HG03575 (cell line): ENCODE measurements at regions not wholly inside any gene's neighbourhood (a gene's known extent, or its start where the extent isn't known, plus 50 kb on each side); places are given as distances from the start of the nearest gene placed in this dataset.

ENCODE experiments used
- ATAC-seq: cut with Tn5 transposase; IDR thresholded peaks from one replicate; pipeline ENCODE4 v1.9.1; 2021; ENCODE audit not compliant: unreplicated experiment, insufficient number of reproducible peaks, low FRiP score; ENCODE audit errors: extremely low read depth

DNA sequence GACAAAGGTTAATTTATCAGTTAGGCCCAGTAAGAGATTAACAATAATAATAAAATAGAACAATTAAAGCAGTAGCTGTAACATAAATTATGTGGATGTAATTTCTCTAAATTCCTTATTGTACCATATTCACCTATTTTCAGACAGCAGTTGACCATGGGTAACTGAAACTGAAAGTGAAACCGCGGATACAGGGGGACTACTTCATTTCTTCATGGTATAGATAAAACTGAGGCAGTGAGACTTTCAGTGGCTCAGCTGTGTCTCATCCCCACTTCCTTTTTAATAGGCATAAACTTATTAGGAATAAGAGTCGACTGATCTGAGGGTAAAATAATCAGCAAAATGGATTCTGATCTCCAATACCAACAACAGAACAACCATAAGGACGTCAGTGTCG lies 174.0 kb upstream of the WWC1 start:
- no peak for ATAC-seq

DNA sequence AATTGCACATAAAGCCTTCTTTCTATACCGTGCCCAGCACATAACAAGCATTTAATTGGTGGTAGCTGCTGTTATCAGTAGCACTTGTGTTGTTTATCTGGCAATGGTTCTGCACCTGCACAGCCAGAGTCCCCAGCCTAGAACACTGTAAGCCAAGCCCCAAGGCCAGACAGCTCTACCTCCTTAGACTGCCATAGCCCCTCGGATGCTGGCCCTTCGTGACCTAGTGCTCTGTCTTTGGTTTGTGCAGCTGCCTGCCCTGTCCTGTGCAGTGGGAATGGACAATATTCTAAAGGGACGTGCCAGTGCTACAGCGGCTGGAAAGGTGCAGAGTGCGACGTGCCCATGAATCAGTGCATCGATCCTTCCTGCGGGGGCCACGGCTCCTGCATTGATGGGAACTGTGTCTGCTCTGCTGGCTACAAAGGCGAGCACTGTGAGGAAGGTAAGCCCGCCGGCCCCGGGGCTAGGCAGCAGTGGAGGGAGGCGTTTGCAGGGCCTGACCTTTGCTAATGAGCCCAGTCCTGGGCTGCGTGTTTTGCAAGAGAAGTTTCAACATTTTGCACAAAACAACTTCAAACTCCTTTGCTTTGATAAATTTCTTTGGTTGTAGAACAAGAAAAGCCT lies 173.3 kb upstream of the WWC1 start:
- no peak for ATAC-seq

DNA sequence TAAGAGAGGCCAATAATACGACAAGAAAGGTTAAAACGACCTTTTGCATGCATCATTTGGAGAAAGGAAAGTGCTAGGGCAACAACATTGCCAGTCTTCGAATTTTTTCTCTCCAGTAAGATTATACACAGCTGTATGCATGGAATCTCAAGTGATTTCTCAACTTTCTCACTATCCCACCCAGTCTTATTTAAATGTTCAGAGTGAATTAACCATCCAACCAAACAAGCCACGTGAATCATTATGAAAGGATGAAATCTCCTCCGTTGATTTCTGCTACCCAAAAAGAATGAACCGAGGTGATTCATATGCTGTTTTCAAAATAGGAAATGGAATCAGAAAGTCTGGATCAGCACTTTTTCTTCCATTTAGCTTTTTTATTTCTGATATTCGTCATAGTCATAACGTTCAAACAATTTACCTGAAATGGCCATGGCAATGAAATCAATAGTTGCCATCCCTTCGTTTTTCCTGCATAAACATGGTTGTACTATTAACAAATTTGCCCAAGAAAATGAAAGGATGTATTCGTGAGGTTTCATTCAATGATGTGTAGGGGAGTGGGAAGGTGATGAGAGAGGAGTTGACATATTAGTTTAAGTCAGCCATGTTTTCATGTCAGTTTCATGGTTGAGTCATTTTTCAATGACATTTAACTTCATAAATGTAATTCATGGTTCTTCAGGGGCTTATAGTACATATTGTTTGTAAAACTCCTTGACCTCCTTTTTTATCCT lies 170.9 kb upstream of the WWC1 start:
- no peak for ATAC-seq

DNA sequence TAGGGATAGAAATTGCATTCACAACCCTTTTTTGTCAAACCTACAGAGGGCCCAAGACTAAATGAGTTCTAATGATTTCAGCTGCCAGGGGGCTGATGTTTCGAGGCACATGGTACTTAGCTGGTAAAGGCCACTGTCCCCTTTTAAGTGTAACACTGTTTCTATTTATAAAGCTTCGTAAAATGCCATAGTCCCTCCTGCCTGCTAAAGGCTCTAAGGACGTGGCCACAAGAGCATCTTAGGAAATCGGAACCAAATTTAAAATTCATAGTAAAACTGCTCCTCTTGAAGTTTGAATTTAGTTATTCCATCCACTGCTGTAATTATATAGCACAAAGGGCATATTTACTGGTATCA lies 170.3 kb upstream of the WWC1 start:
- no peak for ATAC-seq

DNA sequence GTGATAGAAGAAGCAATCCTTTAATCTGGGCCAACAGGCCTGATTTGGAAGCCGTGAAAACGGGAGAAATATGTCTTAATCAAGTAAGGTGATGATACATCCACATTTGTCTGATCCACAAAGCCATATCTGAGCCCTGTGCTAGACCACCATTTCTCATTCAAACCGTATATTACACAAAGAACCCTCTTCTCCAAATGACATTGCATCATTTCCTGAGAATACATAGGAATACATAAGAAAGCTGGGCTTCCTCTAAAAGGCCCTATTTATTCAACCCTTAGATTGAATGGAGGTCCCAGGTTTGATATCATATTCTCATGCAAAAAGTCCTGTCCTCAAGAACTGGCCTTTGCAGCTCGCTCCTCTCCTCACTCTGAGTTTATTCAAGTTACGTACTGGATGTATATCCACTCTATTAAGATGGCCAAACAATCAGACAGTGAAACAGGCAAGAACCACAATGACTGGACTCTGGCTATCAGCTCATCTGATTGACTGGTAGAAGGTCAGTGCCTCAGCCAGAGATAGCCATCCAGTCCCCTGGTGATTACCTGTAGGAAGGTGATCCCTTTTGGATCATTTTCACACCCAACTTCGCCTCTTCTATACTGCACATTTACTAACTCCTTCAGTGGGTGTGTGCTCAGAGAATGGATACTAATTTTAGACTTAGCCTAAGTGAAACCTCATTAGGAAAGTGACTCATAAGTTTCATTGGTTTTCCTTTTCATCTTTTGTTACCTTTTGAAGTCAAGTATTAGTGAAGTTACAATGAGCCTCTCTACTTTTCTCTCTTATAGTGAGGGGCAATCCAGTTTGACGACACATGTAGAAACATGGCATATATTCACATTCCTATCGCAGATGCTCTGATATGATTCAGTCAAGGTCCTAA lies 167.6 kb upstream of the WWC1 start:
- peak; percentile 97 for ATAC-seq

DNA sequence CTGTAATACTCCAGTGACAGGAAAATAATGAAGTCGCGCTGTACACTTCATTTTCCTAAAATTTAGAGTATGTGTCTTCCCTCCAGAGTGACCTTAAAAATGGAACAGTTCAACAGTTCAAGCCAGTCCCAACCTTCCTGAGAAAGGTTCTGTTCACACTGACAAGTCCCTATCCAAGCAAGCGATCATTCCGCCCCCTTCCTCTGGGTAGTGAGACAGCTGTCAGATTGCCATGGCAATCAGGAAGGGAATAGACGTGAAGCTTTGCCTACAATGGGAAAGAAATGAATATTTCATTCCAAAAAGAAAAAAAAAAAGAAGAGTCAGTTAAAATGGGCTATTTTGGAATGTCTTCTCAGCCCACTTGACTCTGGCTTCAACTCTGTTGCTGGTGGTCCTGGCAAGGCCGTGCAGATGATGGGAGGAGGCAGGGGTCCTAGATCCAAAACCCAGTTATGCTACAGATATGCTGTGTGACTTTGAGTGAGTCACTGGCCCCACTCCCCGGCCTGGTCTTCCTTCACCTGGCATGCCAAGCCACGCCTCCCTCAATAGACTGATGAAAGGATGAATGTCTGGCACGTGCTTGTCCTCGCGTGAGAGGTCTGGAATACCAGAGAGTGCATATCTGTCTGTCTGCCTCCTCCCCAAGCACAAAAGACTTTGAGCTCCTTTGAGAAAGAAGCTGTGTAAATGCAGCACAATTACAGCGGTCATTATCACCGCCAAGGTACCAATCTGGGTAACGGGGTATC lies 165.8 kb upstream of the WWC1 start:
- no peak for ATAC-seq

DNA sequence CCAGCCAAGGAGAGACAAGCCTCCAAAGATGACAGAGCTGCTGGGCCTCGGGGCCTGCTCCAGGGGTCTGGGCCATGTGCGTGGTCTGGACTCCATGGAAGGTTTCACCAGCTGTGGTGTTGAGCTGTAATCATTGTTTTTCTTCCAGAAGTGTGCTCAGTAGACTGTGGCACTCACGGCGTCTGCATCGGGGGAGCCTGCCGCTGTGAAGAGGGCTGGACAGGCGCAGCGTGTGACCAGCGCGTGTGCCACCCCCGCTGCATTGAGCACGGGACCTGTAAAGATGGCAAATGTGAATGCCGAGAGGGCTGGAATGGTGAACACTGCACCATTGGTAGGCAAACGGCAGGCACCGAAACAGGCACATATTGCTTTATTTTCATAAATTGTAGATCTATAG lies 164.8 kb upstream of the WWC1 start:
- ATAC-seq, result no peak

DNA sequence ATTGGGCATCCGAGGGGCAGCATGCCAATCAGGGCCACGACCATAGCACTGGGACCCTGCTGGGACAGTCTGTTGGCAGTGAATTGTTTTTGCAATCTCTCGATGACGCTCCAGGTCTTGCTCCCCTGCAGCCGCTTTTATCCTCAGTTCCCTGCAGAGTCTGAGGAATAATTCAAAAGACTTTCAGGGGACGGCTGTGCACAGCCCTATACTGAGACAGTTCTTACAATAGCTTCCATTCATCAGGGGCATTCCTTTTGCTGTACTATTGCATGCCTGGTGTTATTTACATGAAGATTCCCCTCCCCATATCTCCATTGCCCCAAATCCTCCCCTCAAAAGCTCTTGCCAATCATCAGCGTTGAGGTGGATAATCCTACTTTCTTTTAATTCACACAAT lies 163.3 kb upstream of the WWC1 start:
- no peak for ATAC-seq

DNA sequence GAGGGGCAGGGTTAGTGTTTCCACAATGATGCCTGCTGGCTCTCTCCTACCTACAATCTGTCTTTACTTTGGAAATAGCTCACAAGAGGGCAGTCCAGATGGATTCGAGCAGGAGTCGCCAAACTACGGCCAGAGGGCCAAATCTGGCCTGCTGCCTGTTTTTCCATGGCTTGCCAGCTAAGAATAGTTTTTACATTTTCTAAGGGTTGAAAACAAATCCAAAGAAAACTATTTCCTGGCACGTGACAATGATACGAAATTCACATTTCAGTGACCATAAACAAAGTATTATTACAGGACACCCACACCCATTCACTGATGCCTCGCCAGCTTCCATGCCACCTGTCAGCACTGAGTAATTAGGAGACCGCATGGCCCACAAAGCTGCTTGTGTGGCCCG lies 162.9 kb upstream of the WWC1 start:
- no peak for ATAC-seq

DNA sequence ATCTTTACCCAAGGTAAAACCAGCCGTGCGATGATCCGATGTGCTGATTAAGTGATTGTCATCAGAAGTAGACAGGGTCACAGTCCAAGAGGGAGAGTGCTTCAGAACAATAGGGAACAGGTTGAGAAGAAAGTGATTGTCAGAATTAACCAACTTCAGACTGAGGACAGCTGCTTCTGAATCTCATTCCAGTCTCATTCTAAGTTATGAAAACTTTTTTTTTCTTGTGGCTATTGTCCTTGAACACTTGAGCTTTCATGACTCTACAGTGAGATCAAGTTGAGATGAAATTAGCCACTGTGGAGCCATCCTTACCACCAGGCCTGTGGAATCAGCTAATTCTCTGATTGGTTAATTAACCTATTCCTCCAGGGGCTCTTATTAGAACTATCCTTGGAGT lies 159.9 kb upstream of the WWC1 start:
- no peak for ATAC-seq

DNA sequence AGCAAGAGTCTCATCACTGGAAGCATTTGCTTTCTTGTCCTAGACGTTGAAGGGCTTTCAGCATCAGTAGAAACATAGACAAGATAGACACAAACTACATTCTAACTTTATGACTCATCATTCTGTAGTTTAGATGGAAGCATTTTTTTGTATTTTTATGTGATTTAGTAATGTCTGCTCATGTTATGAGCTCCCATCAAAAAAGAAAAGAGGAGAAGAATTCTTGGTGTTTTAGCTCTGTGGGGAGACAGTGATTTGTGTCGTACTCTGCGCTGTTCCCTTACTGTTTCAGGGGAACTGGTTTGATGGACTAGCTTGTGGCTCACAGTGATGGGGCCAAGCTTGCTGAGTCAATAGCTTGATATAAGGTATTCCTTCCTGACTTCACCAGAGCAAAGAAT lies 159.2 kb upstream of the WWC1 start:
- ATAC-seq, result no peak

DNA sequence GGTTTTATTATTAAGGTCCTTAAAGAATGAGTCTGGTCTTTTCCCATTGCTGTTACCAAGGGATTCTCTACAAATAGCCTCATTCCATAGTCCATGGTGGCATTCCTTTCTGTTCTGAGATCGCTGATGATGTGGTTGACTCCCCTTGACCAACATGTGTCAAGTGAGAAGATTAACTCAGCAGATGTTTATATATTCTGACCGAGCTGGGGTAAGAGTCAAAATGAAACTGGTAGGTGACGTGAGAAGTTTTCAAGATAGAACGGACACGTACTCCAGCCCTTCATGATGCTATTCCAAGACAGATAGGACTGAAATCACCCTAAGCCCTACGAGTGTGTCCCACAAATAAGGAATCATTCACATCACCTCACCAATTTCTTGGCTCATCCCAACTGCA lies 155.5 kb upstream of the WWC1 start:
- peak; percentile 96 for ATAC-seq

DNA sequence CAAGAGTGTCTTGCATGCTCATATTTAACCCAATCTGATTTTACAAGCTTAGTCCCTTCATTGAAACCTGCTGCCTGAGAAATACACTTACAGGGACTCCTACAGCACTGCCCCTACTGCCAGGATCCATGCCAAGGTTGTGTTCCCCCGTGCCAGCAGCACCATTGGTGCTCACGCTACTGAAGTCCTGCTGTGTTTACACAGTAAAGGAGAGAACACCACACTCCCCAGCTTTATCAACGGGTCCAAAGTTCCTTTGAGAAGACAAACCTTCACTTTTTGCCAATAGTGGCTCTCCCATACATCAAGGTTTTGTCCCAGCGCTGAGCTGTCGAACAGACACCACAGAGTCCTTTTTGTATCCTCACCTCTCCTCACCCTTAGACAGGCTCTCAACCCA lies 155.1 kb upstream of the WWC1 start:
- ATAC-seq, result peak; percentile 4

DNA sequence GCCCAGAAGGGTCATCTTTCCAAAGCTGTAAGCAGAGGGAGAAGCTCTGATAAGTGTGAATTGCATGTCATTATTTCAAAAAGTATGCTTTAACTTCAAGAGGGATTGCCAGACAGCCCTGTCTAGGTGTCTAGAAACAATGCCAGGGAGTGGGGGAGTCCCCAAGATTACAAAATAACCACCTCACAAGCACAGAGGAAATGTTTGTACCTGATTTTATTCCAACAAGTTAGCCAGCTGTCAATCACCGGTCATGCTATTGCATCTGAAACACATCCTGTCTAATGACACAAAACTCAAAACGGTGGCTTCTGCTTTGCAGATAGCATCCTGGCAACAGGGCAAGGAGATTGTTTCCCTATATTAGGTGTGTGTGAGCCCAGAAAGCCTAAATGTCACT lies 154.2 kb upstream of the WWC1 start:
- peak; percentile 48 for ATAC-seq

DNA sequence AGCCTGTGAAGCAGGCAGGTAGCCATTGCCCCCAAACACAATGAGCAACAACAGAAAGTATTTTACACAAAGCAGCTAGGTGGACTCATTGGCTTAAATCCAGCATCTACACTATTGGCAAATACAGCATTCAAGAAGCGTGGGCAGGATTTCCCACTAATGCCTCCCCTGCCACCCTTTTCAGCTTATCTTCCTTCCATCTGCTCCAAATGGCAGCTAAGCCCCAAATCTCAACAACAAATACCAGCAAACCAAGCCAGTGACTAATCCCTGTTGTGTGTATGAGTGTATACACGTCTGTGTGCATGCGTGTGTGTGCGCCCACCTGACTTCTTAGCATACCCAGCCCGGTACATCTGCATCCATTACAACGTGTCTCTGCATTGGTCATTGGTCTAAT lies 151.2 kb upstream of the WWC1 start:
- no peak for ATAC-seq

DNA sequence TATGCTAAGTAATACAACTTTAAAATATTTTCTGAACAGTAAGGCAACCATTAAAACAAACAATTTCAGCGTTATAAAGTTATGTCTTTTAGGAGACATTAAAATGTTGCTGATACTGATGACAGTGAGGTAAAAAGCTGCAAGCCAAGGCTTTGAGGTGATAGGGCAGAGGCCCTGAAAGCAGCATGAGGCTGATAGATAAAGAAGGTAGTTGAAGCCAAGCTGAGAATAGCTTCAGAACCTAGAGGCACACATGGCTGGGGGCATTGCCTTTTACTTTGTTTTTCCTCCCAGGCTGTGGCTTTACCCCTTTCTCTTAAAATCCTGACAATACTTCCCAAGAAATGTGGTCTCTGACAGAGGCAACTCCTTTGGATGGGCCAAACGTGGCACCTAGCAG lies 149.0 kb upstream of the WWC1 start:
- ATAC-seq, result no peak

DNA sequence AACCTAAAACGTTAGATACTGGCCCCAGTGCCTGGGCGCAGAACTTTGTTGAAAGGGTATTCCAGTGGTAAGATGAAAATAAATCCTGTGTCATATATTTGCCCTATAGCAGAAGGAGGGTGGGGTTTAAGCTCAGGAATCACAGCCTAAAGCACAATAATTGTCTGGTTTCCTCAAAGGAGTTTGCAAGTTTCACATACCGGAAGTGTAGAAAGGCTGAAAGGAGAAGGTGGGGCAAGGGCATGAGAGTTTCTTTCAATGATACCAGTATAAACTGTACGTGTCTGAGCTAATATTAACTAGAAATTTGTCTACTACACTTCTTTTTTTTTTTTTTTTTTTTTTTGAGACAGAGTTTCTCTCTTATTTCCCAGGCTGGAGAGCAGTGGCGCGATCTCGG lies 147.9 kb upstream of the WWC1 start:
- peak; percentile 40 for ATAC-seq

DNA sequence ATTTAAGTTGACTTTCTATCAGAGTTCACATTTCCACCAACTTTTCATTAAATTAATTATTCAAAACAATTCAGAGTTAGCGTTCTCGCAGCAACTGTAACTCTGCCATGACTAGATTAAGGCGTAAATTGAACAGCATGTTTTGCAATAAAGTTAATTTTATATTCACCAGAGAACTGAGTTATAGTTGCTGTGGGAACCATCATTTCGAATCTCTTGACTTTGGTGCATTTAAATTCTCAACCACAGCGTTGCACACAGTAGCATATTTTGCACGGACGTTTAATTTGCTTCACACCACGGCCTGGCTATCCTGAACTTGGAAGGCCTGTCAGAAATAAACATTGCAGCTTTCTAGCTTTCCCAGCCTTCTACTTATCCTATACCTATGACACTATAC lies 144.3 kb upstream of the WWC1 start:
- ATAC-seq, result no peak

DNA sequence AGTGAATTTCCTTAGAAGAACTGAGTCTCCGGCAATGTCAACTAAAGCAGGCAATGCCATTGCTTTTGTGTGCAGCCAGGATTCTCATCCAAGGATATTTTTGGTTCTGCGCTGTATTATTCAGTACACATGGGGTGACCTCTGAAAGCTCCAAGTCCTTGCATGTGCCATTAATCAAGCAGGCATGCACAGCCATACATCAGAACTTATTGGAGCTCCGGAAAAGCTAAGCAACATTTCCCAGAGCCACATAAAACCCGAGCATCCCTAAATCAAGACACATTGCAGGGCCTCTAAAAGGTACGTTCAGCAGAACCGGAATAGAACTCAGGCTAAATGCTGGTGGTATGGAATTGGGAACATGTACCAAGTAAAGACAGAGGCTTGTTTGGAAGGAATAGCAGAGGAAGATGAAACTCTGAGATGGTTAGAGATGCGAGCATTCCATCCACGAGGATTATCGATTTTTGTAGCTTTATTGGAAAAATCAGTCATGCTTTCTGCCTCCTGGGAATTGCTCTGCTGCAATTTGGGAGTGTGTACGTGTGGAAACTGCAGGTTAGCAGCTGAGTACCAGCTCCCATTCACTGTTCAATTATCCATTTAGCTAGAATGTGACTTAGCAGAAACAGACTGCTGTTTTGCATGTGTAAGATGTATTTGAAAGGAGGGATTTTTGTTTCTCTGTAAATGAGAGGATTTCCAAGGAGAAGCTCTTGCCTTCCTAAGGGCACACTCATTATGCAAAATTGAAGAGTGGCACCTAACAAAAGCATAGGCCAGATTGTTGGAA lies 143.7 kb upstream of the WWC1 start:
- no peak for ATAC-seq
